Kidney (tissue), 13 donors: ENCODE measurements at regions not wholly inside any gene's neighbourhood (a gene's known extent, or its start where the extent isn't known, plus 50 kb on each side); places are given as distances from the start of the nearest gene placed in this dataset.

Source experiments
- DNase-seq, 5 donors: peaks; one replicate each; pipeline ENCODE4 v3.0.0-alpha.2; 2013 to 2020
- FAIRE-seq: peaks from 2 replicates; lab custom pipeline; 2012; peaks lifted over from hg19 to GRCh38; lab: Jason Lieb, UNC
- H3K27ac ChIP-seq, 2 donors: one replicate each; pipeline ENCODE4 v1.7.0; 2013; ENCODE audit warnings: low read depth in 2 of 2, low read length in 2 of 2, inconsistent platforms in 1 of 2
- H3K27me3 ChIP-seq: one replicate; pipeline ENCODE4 v1.7.1; 2013; ENCODE audit warnings: low read length, inconsistent platforms; ENCODE audit not compliant: control insufficient read depth, insufficient read depth
- H3K36me3 ChIP-seq, 3 donors: one replicate each; pipeline versions ENCODE4 v1.7.0 to v1.7.1; 2013; ENCODE audit warnings: low read length in 3 of 3, control low read depth in 1 of 3, inconsistent platforms in 1 of 3; ENCODE audit not compliant: insufficient read depth in 3 of 3, control insufficient read depth in 2 of 3
- H3K4me1 ChIP-seq, 3 donors: one replicate each; pipeline versions ENCODE4 v1.7.0 to v1.7.1; 2013; ENCODE audit warnings: low read length in 3 of 3, inconsistent platforms in 1 of 3, low read depth in 1 of 3; ENCODE audit not compliant: control insufficient read depth in 2 of 3, insufficient read depth in 2 of 3
- H3K4me3 ChIP-seq, 3 donors: one replicate each; pipeline versions ENCODE4 v1.7.0 to v1.8.1; 2013; ENCODE audit warnings: low read length in 3 of 3, control low read depth in 1 of 3, inconsistent platforms in 1 of 3
- H3K9ac ChIP-seq, 3 donors: one replicate each; pipeline versions ENCODE4 v1.7.0 to v1.7.1; 2013; ENCODE audit warnings: low read length in 3 of 3, control low read depth in 1 of 3, inconsistent platforms in 1 of 3
- H3K9me3 ChIP-seq, 3 donors: one replicate each; pipeline versions ENCODE4 v1.7.0 to v1.7.1; 2013; ENCODE audit warnings: low read length in 3 of 3, control low read depth in 1 of 3, inconsistent platforms in 1 of 3; ENCODE audit not compliant: control insufficient read depth in 2 of 3, insufficient read depth in 1 of 3
- CTCF ChIP-seq: IDR thresholded peaks from 3 replicates; pipeline ENCODE4 v1.5.1; 2012; ENCODE audit warnings: mild to moderate bottlenecking, moderate library complexity, borderline replicate concordance; ENCODE audit not compliant: insufficient read depth; ENCODE audit errors: extremely low read depth
- intact Hi-C: fragments of 100-400 bp; cut with DNase I; formaldehyde crosslinking; loops from one replicate; pipeline ENCODE4 v1.11.1; 2022
- donor health status: control.
- donor health status: control.
- donor health status: control.
- donor health status: control.
- donor health status: control.
- donor health status: DM: yes; HTN: yes; CAD: no.
- donor health status: Normal renal cell carcinoma (clear cell type).

- Histone ChIP-seq H3K36me3 (no peaks in the 10 kb centered on the region), H3K4me1 (peaks cover 0 to 3% (median 0%) of the 10 kb centered on the region in 3 donors), H3K9me3 (no peaks in the 10 kb centered on the region), H3K27ac (no peak overlapping the region), H3K9ac (no peak overlapping the region), H3K4me3 (no peak overlapping the region), H3K27me3 (no peaks in the 10 kb centered on the region)
- no peak for FAIRE-seq
- no peak for DNase-seq
- no peak for TF ChIP-seq CTCF
- intact Hi-C loops: no loop called here
Observed at GRCh38 chr20:10962937-10963336, 289.1 kb upstream of the JAG1 start.

DNA sequence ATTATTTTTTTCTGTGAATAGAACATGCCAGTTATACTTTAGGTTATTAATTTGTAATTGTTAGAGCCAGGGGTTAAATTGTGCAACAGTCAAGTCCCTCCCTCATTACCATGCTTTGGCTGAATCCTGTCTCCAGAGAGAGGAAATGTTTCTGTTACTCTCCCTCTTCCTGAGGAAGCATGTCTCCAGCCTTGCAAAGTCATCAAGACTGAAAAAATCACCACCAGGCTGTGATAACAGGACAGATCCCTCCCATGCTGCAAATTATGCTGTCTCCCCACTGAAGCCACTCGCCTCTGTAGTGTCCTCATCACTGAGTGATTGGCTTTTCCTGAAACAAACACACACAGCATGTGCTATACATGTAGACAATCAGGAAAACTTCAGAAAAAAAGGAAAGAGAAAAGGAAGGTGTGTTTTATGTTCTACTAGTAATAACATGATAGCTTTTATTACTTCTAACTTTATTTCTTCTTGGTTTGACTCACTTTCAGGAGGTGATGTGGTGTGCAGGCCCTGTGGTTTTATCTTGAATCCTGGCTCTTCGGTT is 290.0 kb upstream of the JAG1 start:
- Histone ChIP-seq H3K27me3 (no peaks in the 10 kb centered on the region), H3K27ac (no peak overlapping the region)

GRCh38 chr20:10965936-10966470 is 292.2 kb upstream of the JAG1 start:
- H3K27me3 ChIP-seq: no peaks in the 10 kb centered on the region
- FAIRE-seq (no peak), DNase-seq (no peak)
- H3K36me3 ChIP-seq: no peaks in the 10 kb centered on the region
- no peak for TF ChIP-seq CTCF
- intact Hi-C loops: no loop called here
- H3K9ac ChIP-seq: no peak overlapping the region
- no peaks in the 10 kb centered on the region for H3K9me3 ChIP-seq
- H3K4me1 ChIP-seq: peaks cover 0 to 3% (median 0%) of the 10 kb centered on the region in 3 donors
- H3K27ac ChIP-seq: peak overlapping the region in 1 of 2 donors; percentile 56
- no peak overlapping the region for H3K4me3 ChIP-seq

More for the DNA sequence above, 290.0 kb upstream of the JAG1 start:
- H3K9ac ChIP-seq: no peak overlapping the region
- peaks cover 0 to 3% (median 0%) of the 10 kb centered on the region in 3 donors for H3K4me1 ChIP-seq
- no peak for TF ChIP-seq CTCF
- DNase-seq: peak in 1 of 5 donors; percentile 37
- H3K4me3 ChIP-seq: no peak overlapping the region
- FAIRE-seq: no peak
- intact Hi-C loops: no loop called here
- no peaks in the 10 kb centered on the region for H3K9me3 ChIP-seq
- no peaks in the 10 kb centered on the region for H3K36me3 ChIP-seq
